GM18499 (cell line): ENCODE measurements at regions not wholly inside any gene's neighbourhood (a gene's known extent, or its start where the extent isn't known, plus 50 kb on each side); places are given as distances from the start of the nearest gene placed in this dataset.

Experiments
- ATAC-seq: cut with Tn5 transposase; IDR thresholded peaks from one replicate; pipeline ENCODE4 v1.9.1; 2021; ENCODE audit warnings: moderate number of reproducible peaks; ENCODE audit not compliant: insufficient read depth, unreplicated experiment

DNA sequence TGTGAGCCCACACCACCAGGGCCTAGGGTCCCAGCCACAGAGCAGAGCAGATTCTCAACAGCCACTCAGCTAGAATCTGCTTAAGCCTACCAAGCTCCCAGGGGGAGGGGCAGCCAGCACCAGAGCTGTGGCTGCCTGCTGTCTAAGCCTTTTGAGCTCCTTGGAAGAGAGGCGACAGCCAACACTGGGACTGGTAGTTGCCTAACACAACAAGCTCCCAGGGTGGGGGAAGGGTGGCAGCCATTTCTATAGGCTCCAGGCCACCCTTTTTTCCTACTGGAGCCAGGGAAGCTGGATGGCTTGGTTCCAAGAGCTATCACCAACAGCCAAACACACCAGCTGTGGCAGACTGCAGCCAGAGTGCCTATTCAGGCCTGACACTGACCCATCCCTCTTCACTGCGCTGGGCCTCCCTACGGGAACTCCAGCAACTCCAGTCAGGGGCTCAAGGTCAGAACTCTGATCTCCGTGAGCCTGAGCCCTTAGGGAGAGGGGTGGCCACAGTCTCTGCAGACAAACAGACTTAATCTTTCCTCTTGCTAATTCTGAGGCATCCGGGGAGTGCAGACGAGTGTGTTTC lies 1824.3 kb upstream of the CELF4 start:
- ATAC-seq = no peak

GRCh38 chr18:39380866-39381265 lies 1815.3 kb upstream of the CELF4 start:
- no peak for ATAC-seq

GRCh38 chr18:39380186-39380725 lies 1814.7 kb upstream of the CELF4 start:
- no peak for ATAC-seq

DNA sequence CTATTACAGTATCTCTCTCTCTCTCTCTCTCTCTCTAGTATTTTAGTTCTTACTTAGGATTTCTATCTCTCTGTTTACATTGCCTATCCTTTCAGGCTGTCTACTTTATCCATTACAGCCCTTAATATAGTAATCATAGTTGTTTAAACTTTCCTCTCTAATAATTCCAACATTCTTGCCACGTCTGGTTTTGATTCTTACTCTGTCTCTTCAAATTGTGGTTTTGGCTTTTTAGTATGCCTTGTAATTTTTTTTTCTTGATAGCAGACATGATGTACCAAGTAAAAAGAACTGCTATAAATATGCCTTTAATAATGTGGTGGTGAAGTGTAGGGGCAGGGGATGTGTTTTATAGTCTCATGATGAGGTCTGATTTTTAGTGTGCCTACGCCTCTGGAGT lies 1809.5 kb upstream of the CELF4 start:
- ATAC-seq = no peak

GRCh38 chr18:39371996-39372395 lies 1806.4 kb upstream of the CELF4 start:
- ATAC-seq = no peak

GRCh38 chr18:39366656-39367055 lies 1801.1 kb upstream of the CELF4 start:
- ATAC-seq = no peak

DNA sequence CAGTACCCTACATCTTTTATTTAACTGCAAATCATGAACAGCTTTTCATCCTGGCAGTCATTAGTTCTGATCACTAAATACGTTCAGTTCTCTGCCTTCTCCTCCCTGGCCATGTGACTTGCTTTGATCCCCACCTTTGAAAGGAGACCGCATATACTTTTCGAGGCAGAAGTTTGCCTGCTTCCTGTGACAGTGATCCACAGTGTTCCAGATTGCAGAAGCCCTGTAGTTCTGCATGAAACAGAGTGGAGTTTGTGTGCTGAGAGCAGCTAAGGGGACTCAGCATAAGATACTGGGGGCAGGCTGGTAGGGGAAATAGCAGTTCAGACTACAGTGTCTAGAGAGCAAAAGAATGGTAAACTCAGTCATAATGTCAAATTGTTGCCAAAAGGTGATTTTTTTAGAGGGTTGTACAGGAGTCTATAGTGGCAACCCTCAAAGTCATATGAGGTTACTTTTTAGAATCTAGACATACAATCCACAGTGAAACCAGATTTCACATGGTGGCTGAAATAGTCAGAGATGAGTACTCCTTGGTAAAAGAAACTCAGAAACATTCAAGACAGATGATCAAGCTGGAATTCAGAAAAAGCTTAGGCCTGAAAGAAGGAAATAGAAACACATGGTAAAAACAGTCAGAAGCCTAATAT lies 1800.4 kb upstream of the CELF4 start:
- ATAC-seq = no peak

- ATAC-seq = no peak
These were observed 1794.5 kb upstream of the CELF4 start for GRCh38 chr18:39360072-39360471.

DNA sequence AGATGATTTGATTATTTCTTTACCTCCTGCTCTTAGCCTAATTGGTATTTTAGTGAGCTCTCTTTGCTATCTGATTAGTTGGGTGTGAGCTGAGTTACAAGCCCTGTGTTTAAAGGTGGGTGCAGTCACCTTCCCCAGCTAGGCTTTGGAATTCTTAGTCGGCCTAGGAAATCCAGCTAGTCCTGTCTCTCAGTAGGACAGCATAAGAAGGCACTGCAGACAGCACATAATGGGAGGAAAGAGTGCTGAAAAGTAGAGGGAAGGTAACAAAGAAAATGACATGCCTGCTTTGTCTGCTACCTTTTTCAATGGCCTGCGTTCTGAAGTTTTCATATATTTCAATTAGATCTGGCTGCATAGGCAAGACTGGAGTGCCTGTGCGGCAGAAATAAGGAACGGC lies 1794.0 kb upstream of the CELF4 start:
- ATAC-seq = no peak

- ATAC-seq = no peak
These were observed 1785.3 kb upstream of the CELF4 start for GRCh38 chr18:39350945-39351344.

- ATAC-seq = no peak
These were observed 1784.2 kb upstream of the CELF4 start for GRCh38 chr18:39349801-39350200.

- ATAC-seq = no peak
These were observed 1783.2 kb upstream of the CELF4 start for GRCh38 chr18:39348757-39349156.

DNA sequence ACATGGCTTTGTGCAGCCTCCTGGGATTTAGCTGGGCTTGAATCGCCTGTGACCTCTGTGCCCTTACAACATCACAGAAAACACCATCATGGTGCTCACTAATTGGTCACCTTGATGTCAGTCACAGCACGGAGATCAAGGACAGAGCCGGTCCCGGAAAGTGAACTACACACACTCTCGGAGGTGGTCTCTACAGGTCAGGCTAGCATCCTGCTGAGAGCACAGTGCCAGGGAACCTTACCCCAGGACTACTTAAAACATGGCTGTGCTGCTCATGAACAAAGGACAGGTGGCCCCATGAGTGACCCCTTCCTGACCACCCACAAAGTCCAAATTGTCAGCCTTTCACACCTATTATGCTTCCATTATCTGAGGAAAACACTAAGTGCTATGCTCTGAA lies 1782.1 kb upstream of the CELF4 start:
- no peak for ATAC-seq

- no peak for ATAC-seq
These were observed 1781.3 kb upstream of the CELF4 start for GRCh38 chr18:39346916-39347315.

- no peak for ATAC-seq
These were observed 1779.7 kb upstream of the CELF4 start for GRCh38 chr18:39345321-39345720.

DNA sequence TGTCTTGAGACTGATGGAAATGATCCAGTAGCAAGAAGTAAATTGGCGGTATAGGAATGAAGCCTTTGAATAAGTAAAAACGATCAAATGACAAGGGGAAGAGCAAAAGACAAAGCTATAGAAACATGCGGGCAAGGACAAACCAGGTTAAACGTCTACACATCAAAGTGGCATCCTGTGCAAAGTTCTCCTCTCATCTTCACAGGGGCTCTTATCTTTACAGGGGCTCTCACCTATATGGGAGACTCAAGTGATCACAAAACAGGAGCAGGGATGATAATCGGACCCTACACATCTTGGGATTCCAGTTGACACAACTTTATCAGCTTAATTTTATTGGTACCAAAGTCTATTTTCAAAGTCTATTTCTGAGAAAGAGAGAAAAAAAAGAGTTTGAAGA lies 1778.9 kb upstream of the CELF4 start:
- ATAC-seq = no peak

DNA sequence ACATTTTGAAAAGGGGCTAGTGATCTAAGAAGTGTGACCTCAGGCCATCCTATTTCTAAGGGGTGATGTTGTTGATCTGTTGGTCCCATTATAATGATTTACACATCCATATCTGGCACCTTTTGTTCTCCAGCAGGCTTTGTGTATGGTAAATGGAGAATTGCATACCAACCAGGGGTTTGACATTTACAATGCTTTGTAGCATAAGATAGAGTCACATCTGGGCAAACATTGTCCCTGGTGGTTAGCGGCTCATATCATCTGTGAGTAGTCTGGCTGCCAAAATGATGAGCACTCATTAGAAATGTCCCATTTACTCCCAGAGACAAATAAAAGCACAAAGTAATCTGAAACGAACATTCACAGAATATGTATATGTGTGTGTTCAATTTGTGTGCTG lies 1775.5 kb upstream of the CELF4 start:
- no peak for ATAC-seq

GRCh38 chr18:39340418-39340817 lies 1774.8 kb upstream of the CELF4 start:
- ATAC-seq = no peak

DNA sequence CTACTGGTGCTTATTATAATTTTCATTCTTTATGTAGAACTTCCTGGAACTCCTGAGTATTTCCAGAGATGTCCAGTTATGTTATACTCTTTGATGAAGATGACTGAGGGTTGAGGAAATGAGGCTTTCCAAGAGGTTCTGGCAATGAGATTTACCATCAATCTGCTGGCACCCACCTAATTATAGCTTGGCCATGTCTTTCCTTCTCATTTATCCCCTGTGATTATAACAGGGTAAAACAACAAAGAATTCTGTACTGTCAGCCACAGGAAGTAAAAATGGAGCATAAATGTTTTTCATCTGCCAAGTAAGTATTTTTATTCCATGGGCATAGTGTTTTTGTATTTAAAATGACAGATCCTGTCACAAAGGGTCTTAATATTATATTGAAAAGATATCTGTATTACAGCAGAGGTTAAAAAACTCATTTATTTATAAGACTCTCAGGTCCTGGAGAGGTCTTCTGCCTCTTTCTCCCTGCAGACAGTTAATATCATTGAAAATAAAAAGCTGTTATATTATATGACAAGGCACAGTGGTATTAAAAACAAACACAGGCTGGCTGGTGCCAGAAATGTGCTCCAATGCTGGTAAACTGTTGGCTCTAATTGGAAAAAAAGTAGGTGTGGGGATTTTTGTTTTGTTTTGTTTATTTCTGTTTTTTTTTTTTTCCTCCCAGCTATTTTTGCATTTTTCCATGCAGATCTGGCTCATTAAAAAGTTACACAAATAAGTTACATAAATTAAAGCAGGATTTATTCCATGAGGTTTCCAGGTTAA lies 1764.1 kb upstream of the CELF4 start:
- no peak for ATAC-seq

GRCh38 chr18:39326772-39327171 lies 1761.2 kb upstream of the CELF4 start:
- ATAC-seq = no peak

DNA sequence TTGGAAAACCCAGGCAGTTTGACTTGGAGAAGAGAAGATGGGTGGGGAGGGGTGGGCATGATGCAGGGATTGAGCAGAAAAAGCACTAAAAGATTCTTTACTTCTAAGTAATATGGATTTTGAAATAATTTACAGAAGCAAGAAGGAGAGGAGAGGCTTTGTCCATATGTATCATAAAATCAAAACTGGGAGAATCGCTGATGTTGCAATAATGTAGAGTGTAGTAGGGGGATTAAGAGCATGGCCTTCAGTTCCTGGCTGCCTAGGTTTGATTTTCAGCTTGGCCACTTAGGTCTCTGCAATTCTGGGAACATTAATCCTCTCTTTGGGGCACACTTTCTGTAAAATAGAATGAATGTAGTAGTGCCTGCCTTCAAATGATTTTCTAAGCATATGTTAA lies 1760.4 kb upstream of the CELF4 start:
- no peak for ATAC-seq
